Neutrophil (primary cell): ENCODE measurements at regions not wholly inside any gene's neighbourhood (a gene's known extent, or its start where the extent isn't known, plus 50 kb on each side); places are given as distances from the start of the nearest gene placed in this dataset.
"Not testable (repeated sequence)": the region's sequence is repeated elsewhere in the genome, so short reads cannot be mapped to it uniquely, and the experiment has no call there.

Experiments
- H3K27ac ChIP-seq: fragments of 200-600 bp; sonication (generic); 2 replicates; pipeline ENCODE4 v1.5.1; 2016; ENCODE audit warnings: mild to moderate bottlenecking, moderate library complexity
- H3K27me3 ChIP-seq: fragments of 200-600 bp; sonication (generic); 2 replicates; pipeline ENCODE4 v1.6.0; 2016; ENCODE audit warnings: mild to moderate bottlenecking
- H3K36me3 ChIP-seq: fragments of 200-600 bp; sonication (generic); 2 replicates; pipeline ENCODE4 v1.5.1; 2017
- H3K4me1 ChIP-seq, 2 experiments: fragments of 200-600 bp in 1 of 2; sonication (generic) in 1 of 2; 1 replicate in 1 of 2; 2 replicates in 1 of 2; pipeline versions ENCODE4 v1.5.1 to v1.6.1; 2013 to 2016; ENCODE audit warnings: low read depth in 1 of 2, low read length in 1 of 2, mild to moderate bottlenecking in 1 of 2, moderate library complexity in 1 of 2; ENCODE audit not compliant: control insufficient read depth in 1 of 2, insufficient read depth in 1 of 2
- H3K4me3 ChIP-seq, 2 experiments: fragments of 200-600 bp in 1 of 2; sonication (generic) in 1 of 2; 1 replicate in 1 of 2; 2 replicates in 1 of 2; pipeline ENCODE4 v1.5.1; 2013 to 2016; ENCODE audit warnings: low read depth in 1 of 2, low read length in 1 of 2, mild to moderate bottlenecking in 1 of 2, moderate library complexity in 1 of 2
- H3K9me3 ChIP-seq: fragments of 200-600 bp; sonication (generic); 2 replicates; pipeline ENCODE4 v1.5.1; 2016
- CTCF ChIP-seq: fragments of 200-600 bp; sonication (generic); IDR thresholded peaks from 2 replicates; pipeline ENCODE4 v1.5.1; 2016; ENCODE audit warnings: antibody characterized with exemption

- no peaks in the 10 kb centered on the region for H3K9me3 ChIP-seq
- no peaks in the 10 kb centered on the region for H3K27me3 ChIP-seq
- no peak for TF ChIP-seq CTCF
- no peak overlapping the region for H3K4me3 ChIP-seq
- no peaks in the 10 kb centered on the region for H3K36me3 ChIP-seq
- no peaks in the 10 kb centered on the region for H3K4me1 ChIP-seq
- H3K27ac ChIP-seq, result no peak overlapping the region
Observed at GRCh38 chr7:10476642-10477041, 497.0 kb upstream of the PHF14 start.

GRCh38 chr7:10483671-10484070, 490.0 kb upstream of the PHF14 start:
- no peaks in the 10 kb centered on the region for H3K27me3 ChIP-seq
- no peaks in the 10 kb centered on the region for H3K4me1 ChIP-seq
- no peak for TF ChIP-seq CTCF
- no peaks in the 10 kb centered on the region for H3K9me3 ChIP-seq
- H3K36me3 ChIP-seq, result no peaks in the 10 kb centered on the region
- H3K4me3 ChIP-seq, result no peak overlapping the region
- no peak overlapping the region for H3K27ac ChIP-seq

- H3K27ac ChIP-seq, result no peak overlapping the region
- H3K9me3 ChIP-seq, result no peaks in the 10 kb centered on the region
- no peak for TF ChIP-seq CTCF
- H3K4me3 ChIP-seq, result no peak overlapping the region
- no peaks in the 10 kb centered on the region for H3K4me1 ChIP-seq
- no peaks in the 10 kb centered on the region for H3K36me3 ChIP-seq
- H3K27me3 ChIP-seq, result no peaks in the 10 kb centered on the region
Observed at GRCh38 chr7:10484767-10485166, 488.9 kb upstream of the PHF14 start.

GRCh38 chr7:10501206-10501884, 472.3 kb upstream of the PHF14 start:
- H3K36me3 ChIP-seq, H3K27ac ChIP-seq, H3K9me3 ChIP-seq, H3K4me3 ChIP-seq, H3K27me3 ChIP-seq, H3K4me1 ChIP-seq: not testable (repeated sequence)

GRCh38 chr7:10507032-10507431, 466.6 kb upstream of the PHF14 start:
- no peak overlapping the region for H3K27ac ChIP-seq
- H3K4me1 ChIP-seq, result no peaks in the 10 kb centered on the region
- H3K4me3 ChIP-seq, result no peak overlapping the region
- H3K27me3 ChIP-seq, result no peaks in the 10 kb centered on the region
- H3K36me3 ChIP-seq, result no peaks in the 10 kb centered on the region
- no peaks in the 10 kb centered on the region for H3K9me3 ChIP-seq
- no peak for TF ChIP-seq CTCF

GRCh38 chr7:10521306-10521705, 452.4 kb upstream of the PHF14 start:
- H3K27me3 ChIP-seq, result no peaks in the 10 kb centered on the region
- H3K9me3 ChIP-seq, result no peaks in the 10 kb centered on the region
- H3K4me3 ChIP-seq, result no peak overlapping the region
- no peak overlapping the region for H3K27ac ChIP-seq
- no peaks in the 10 kb centered on the region for H3K4me1 ChIP-seq
- no peak for TF ChIP-seq CTCF
- H3K36me3 ChIP-seq, result no peaks in the 10 kb centered on the region

GRCh38 chr7:10533429-10533828, 440.2 kb upstream of the PHF14 start:
- H3K9me3 ChIP-seq, H3K27ac ChIP-seq, H3K36me3 ChIP-seq, H3K4me1 ChIP-seq, H3K4me3 ChIP-seq, H3K27me3 ChIP-seq: not testable (repeated sequence)
